Prostate gland (tissue), 2 donors: ENCODE measurements at regions not wholly inside any gene's neighbourhood (a gene's known extent, or its start where the extent isn't known, plus 50 kb on each side); places are given as distances from the start of the nearest gene placed in this dataset.

Experiments used
- DNase-seq: peaks from one replicate; pipeline ENCODE4 v3.0.0-alpha.2; 2019; ENCODE audit warnings: low spot score
- H3K27ac ChIP-seq, 2 donors: fragments of 200-600 bp; sonication (generic); 2 replicates each; pipeline ENCODE4 v1.5.1; 2017 to 2019
- H3K27me3 ChIP-seq: fragments of 200-600 bp; sonication (generic); replicated peaks from 2 replicates; pipeline ENCODE4 v1.5.1; 2019; ENCODE audit not compliant: insufficient read depth
- H3K36me3 ChIP-seq, 2 donors: fragments of 200-600 bp; sonication (generic); 1 replicate in 1 of 2; 2 replicates in 1 of 2; pipeline versions ENCODE4 v1.5.1 to v1.8.1; 2017 to 2019
- H3K4me1 ChIP-seq: fragments of 200-600 bp; sonication (generic); replicated peaks from 2 replicates; pipeline ENCODE4 v1.5.1; 2019
- H3K4me3 ChIP-seq, 2 donors: fragments of 200-600 bp; sonication (generic); 2 replicates each; pipeline ENCODE4 v1.5.1; 2017 to 2019
- H3K9me3 ChIP-seq: fragments of 200-600 bp; sonication (generic); 2 replicates; pipeline ENCODE4 v1.5.1; 2017
- CTCF ChIP-seq, 4 experiments: fragments of 200-600 bp in 2 of 4; fragments of 450-650 bp in 2 of 4; sonication (generic) in 2 of 4; IDR thresholded peaks; 1 replicate in 3 of 4; 2 replicates in 1 of 4; pipeline ENCODE4 v1.5.1; 2016 to 2019; ENCODE audit warnings: antibody characterized with exemption in 4 of 4, mild to moderate bottlenecking in 2 of 4, moderate library complexity in 2 of 4
- POLR2A ChIP-seq: fragments of 450-650 bp; IDR thresholded peaks from one replicate; pipeline ENCODE4 v1.6.1; 2016; ENCODE audit warnings: antibody characterized with exemption, mild to moderate bottlenecking
- POLR2AphosphoS5 ChIP-seq: sonication (generic); formaldehyde crosslinking; IDR thresholded peaks from one replicate; pipeline ENCODE4 v1.6.1; 2017; ENCODE audit warnings: antibody characterized with exemption
- WGBS: methylation state at CpG from one replicate; pipeline ENCODE4 v1.1.5; 2018; 5-methylcytosine and 5-hydroxymethylcytosine counted together
- intact Hi-C: fragments of 100-400 bp; cut with DNase I; formaldehyde crosslinking; loops from one replicate; pipeline ENCODE4 v1.14.2; 2022

GRCh38 chr6:4644996-4645395, 131.2 kb upstream of the CDYL start:
- TF ChIP-seq CTCF (IDR thresholded peaks at IDR 0.05) (no peak), POLR2A (no peak), POLR2AphosphoS5 (no peak)
- no peaks in the 10 kb centered on the region for H3K9me3 ChIP-seq
- H3K4me1 ChIP-seq: no peaks in the 10 kb centered on the region
- H3K27me3 ChIP-seq: no peaks in the 10 kb centered on the region
- no peaks in the 10 kb centered on the region for H3K36me3 ChIP-seq
- intact Hi-C loops: no loop called here
- H3K4me3 ChIP-seq: no peak overlapping the region
- WGBS: 45% methylated on average over 2 of the region's 2 CpGs
- no peak overlapping the region for H3K27ac ChIP-seq
- DNase-seq: peak; percentile 12

GRCh38 chr6:4641461-4641860, 134.7 kb upstream of the CDYL start:
- no peak overlapping the region for H3K27ac ChIP-seq
- 97% methylated on average over 3 of the region's 3 CpGs for WGBS
- intact Hi-C loops: no loop called here
- DNase-seq: no peak
- H3K4me3 ChIP-seq: no peak overlapping the region
- H3K9me3 ChIP-seq: no peaks in the 10 kb centered on the region
- no peaks in the 10 kb centered on the region for H3K4me1 ChIP-seq
- H3K36me3 ChIP-seq: no peaks in the 10 kb centered on the region
- no peak for TF ChIP-seq POLR2A
- TF ChIP-seq POLR2AphosphoS5: no peak
- TF ChIP-seq CTCF (IDR thresholded peaks at IDR 0.05): no peak
- no peaks in the 10 kb centered on the region for H3K27me3 ChIP-seq

- no peaks in the 10 kb centered on the region for H3K27me3 ChIP-seq
- no peaks in the 10 kb centered on the region for H3K36me3 ChIP-seq
- TF ChIP-seq POLR2A (no peak), CTCF (IDR thresholded peaks at IDR 0.05) (no peak), POLR2AphosphoS5 (no peak)
- no peak overlapping the region for H3K4me3 ChIP-seq
- H3K4me1 ChIP-seq: no peaks in the 10 kb centered on the region
- WGBS: 11% methylated on average over 4 of the region's 4 CpGs
- intact Hi-C loops: no loop called here
- no peak for DNase-seq
- no peak overlapping the region for H3K27ac ChIP-seq
- no peaks in the 10 kb centered on the region for H3K9me3 ChIP-seq
These were observed 136.1 kb upstream of the CDYL start for GRCh38 chr6:4640139-4640538.

GRCh38 chr6:4638641-4639040, 137.6 kb upstream of the CDYL start:
- Histone ChIP-seq H3K27me3 (no peaks in the 10 kb centered on the region), H3K36me3 (no peaks in the 10 kb centered on the region), H3K4me1 (no peaks in the 10 kb centered on the region), H3K9me3 (no peaks in the 10 kb centered on the region), H3K4me3 (no peak overlapping the region), H3K27ac (no peak overlapping the region)
- WGBS: 97% methylated on average over 1 of the region's 1 CpG
- TF ChIP-seq POLR2AphosphoS5 (no peak), CTCF (IDR thresholded peaks at IDR 0.05) (no peak), POLR2A (no peak)
- intact Hi-C loops: no loop called here
- DNase-seq: no peak

- Histone ChIP-seq H3K27ac (no peak overlapping the region), H3K9me3 (no peaks in the 10 kb centered on the region), H3K36me3 (no peaks in the 10 kb centered on the region), H3K27me3 (no peaks in the 10 kb centered on the region), H3K4me3 (no peak overlapping the region), H3K4me1 (no peaks in the 10 kb centered on the region)
- TF ChIP-seq CTCF (IDR thresholded peaks at IDR 0.05): no peak
- TF ChIP-seq POLR2AphosphoS5: no peak
- no peak for TF ChIP-seq POLR2A
- DNase-seq: no peak
- 93% methylated on average over 5 of the region's 5 CpGs for WGBS
- intact Hi-C loops: no loop called here
These were observed 138.3 kb upstream of the CDYL start for GRCh38 chr6:4637691-4638433.
